ENCODE measurements at regions not wholly inside any gene's neighbourhood (a gene's known extent, or its start where the extent isn't known, plus 50 kb on each side); places are given as distances from the start of the nearest gene placed in this dataset.

- TF ChIP-seq, protein P1, sequence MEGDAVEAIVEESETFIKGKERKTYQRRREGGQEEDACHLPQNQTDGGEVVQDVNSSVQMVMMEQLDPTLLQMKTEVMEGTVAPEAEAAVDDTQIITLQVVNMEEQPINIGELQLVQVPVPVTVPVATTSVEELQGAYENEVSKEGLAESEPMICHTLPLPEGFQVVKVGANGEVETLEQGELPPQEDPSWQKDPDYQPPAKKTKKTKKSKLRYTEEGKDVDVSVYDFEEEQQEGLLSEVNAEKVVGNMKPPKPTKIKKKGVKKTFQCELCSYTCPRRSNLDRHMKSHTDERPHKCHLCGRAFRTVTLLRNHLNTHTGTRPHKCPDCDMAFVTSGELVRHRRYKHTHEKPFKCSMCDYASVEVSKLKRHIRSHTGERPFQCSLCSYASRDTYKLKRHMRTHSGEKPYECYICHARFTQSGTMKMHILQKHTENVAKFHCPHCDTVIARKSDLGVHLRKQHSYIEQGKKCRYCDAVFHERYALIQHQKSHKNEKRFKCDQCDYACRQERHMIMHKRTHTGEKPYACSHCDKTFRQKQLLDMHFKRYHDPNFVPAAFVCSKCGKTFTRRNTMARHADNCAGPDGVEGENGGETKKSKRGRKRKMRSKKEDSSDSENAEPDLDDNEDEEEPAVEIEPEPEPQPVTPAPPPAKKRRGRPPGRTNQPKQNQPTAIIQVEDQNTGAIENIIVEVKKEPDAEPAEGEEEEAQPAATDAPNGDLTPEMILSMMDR (IDR thresholded peaks at IDR 0.05), result no peak
- TF ChIP-seq POLR2A (IDR thresholded peaks at IDR 0.05), result no peak
Measured at GRCh38 chr17:73770115-73770848, 126.0 kb upstream of the SDK2 start.

Measured in esophagus squamous epithelium (tissue), 4 donors.